CD4-positive, alpha-beta memory T cell (primary cell): ENCODE measurements at regions not wholly inside any gene's neighbourhood (a gene's known extent, or its start where the extent isn't known, plus 50 kb on each side); places are given as distances from the start of the nearest gene placed in this dataset.

Experiments
- CTCF ChIA-PET: fragments of 350-600 bp; sonication (Branson Sonifier 250); formaldehyde crosslinking; loops from one replicate; lab custom pipeline; 2021; ENCODE audit warnings: inconsistent platforms; ENCODE audit not compliant: partially characterized antibody; lab: Charles Lee
- POLR2A ChIA-PET: fragments of 350-600 bp; sonication (Branson Sonifier 250); formaldehyde crosslinking; loops from one replicate; lab custom pipeline; 2021; ENCODE audit not compliant: partially characterized antibody; lab: Charles Lee
- DNase-seq, 5 donors: peaks; one replicate each; pipeline versions ENCODE4 v3.0.0 to v3.0.0-alpha.2; 2020 to 2022; ENCODE audit warnings: mixed read lengths in 1 of 5
- H3K27ac ChIP-seq: one replicate; pipeline ENCODE4 v1.7.0; 2013; ENCODE audit warnings: low read depth, low read length
- H3K27me3 ChIP-seq: 2 replicates; pipeline ENCODE4 v1.7.0; 2013; ENCODE audit warnings: mild to moderate bottlenecking, low read length, moderate library complexity; ENCODE audit not compliant: insufficient read depth
- H3K36me3 ChIP-seq: 2 replicates; pipeline ENCODE4 v1.7.0; 2013; ENCODE audit warnings: mild to moderate bottlenecking, low read length, moderate library complexity; ENCODE audit not compliant: insufficient read depth
- H3K4me1 ChIP-seq: 2 replicates; pipeline ENCODE4 v1.7.0; 2013; ENCODE audit warnings: mild to moderate bottlenecking, low read length, moderate library complexity; ENCODE audit not compliant: insufficient read depth
- H3K4me3 ChIP-seq, 2 donors: one replicate each; pipeline ENCODE4 v1.7.0; 2013; ENCODE audit warnings: low read length in 2 of 2, mild to moderate bottlenecking in 1 of 2
- H3K9me3 ChIP-seq, 2 donors: one replicate each; pipeline ENCODE4 v1.7.0; 2013; ENCODE audit warnings: low read length in 2 of 2, control low read depth in 1 of 2; ENCODE audit not compliant: control insufficient read depth in 1 of 2
- H3K27ac Mint-ChIP-seq, 7 donors: one replicate each; pipeline ENCODE4 v1.8.0; 2020 to 2021; ENCODE audit warnings: mixed read lengths in 7 of 7, mild to moderate bottlenecking in 6 of 7, inconsistent platforms in 3 of 7, moderate library complexity in 3 of 7
- H3K27me3 Mint-ChIP-seq, 2 donors: one replicate each; pipeline ENCODE4 v1.8.0; 2020 to 2021; ENCODE audit warnings: mixed read lengths in 2 of 2
- H3K36me3 Mint-ChIP-seq, 2 donors: one replicate each; pipeline ENCODE4 v1.8.0; 2020 to 2021; ENCODE audit warnings: mixed read lengths in 2 of 2, inconsistent platforms in 1 of 2, mild to moderate bottlenecking in 1 of 2
- H3K4me1 Mint-ChIP-seq, 4 donors: one replicate each; pipeline ENCODE4 v1.8.0; 2020 to 2021; ENCODE audit warnings: mixed read lengths in 4 of 4, mild to moderate bottlenecking in 1 of 4
- H3K4me3 Mint-ChIP-seq, 8 donors: one replicate each; pipeline ENCODE4 v1.8.0; 2020 to 2021; ENCODE audit warnings: mixed read lengths in 8 of 8, mild to moderate bottlenecking in 7 of 8, moderate library complexity in 6 of 8, inconsistent platforms in 3 of 8
- H3K9me3 Mint-ChIP-seq, 8 donors: one replicate each; pipeline ENCODE4 v1.8.0; 2020 to 2021; ENCODE audit warnings: mixed read lengths in 8 of 8, mild to moderate bottlenecking in 5 of 8, inconsistent platforms in 3 of 8, moderate library complexity in 1 of 8
- intact Hi-C: fragments of 100-400 bp; cut with micrococcal nuclease; formaldehyde crosslinking; loops from one replicate; pipeline ENCODE4 v1.15.1; 2023

GRCh38 chr4:106869551-106869950, 166.6 kb downstream of the DKK2 start:
- ChIA-PET CTCF (no interaction called here), POLR2A (no interaction called here)
- H3K27ac ChIP-seq = no peak overlapping the region
- H3K4me1 ChIP-seq = no peaks in the 10 kb centered on the region
- intact Hi-C loops = no loop called here
- H3K36me3 ChIP-seq = no peaks in the 10 kb centered on the region
- Mint-ChIP-seq H3K4me3 (no peak overlapping the region), H3K36me3 (no peaks in the 10 kb centered on the region), H3K27me3 (no peaks in the 10 kb centered on the region), H3K27ac (no peak overlapping the region), H3K4me1 (no peaks in the 10 kb centered on the region), H3K9me3 (peaks cover 0 to 7% (median 1%) of the 10 kb centered on the region in 8 donors)
- H3K27me3 ChIP-seq = no peaks in the 10 kb centered on the region
- no peak for DNase-seq
- H3K4me3 ChIP-seq = no peak overlapping the region
- no peaks in the 10 kb centered on the region for H3K9me3 ChIP-seq

DNA sequence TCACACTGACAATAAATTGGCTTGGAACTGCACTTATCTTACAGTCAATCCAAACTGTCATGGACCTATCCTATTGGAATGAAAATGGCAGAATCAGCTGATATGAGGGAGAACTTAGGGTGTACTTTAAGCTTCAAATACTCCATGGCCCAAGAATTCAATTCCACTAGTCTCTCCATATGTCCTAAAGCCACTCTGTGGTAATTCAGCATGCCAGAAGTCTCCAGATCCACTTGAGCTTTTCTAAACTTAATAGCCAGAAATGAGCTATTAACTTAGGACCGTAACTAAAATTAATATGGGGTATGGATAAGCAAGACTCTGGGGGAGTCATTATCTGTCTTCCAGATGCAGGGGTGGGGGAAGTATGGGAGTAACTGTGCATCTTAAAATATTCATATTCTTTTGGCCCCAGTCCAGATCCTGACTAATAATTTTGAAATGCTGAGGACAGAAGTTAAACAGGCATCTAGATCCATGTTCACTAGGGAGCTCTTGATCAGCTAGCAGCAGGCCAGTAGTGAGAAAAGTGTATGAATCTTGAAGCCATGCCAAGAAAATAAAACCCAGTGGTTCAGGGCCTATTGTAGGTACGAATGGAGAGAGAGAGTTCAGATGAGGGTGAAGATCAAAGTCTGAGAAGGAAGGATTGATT, 167.6 kb downstream of the DKK2 start:
- Mint-ChIP-seq H3K27ac (no peak overlapping the region), H3K36me3 (no peaks in the 10 kb centered on the region), H3K27me3 (no peaks in the 10 kb centered on the region), H3K4me1 (no peaks in the 10 kb centered on the region), H3K4me3 (no peak overlapping the region), H3K9me3 (peaks cover 0 to 7% (median 1%) of the 10 kb centered on the region in 8 donors)
- POLR2A ChIA-PET = no interaction called here
- Histone ChIP-seq H3K4me3 (no peak overlapping the region), H3K9me3 (no peaks in the 10 kb centered on the region), H3K27me3 (no peaks in the 10 kb centered on the region), H3K27ac (no peak overlapping the region), H3K36me3 (no peaks in the 10 kb centered on the region), H3K4me1 (no peaks in the 10 kb centered on the region)
- CTCF ChIA-PET = no interaction called here
- no peak for DNase-seq
- intact Hi-C loops = no loop called here

- POLR2A ChIA-PET = no interaction called here
- CTCF ChIA-PET = no interaction called here
- H3K9me3 Mint-ChIP-seq = peaks cover 0 to 5% (median 0%) of the 10 kb centered on the region in 8 donors
- H3K27ac Mint-ChIP-seq = no peak overlapping the region
- H3K4me3 ChIP-seq = no peak overlapping the region
- H3K36me3 ChIP-seq = no peaks in the 10 kb centered on the region
- no peaks in the 10 kb centered on the region for H3K4me1 Mint-ChIP-seq
- no peak overlapping the region for H3K4me3 Mint-ChIP-seq
- no peaks in the 10 kb centered on the region for H3K27me3 Mint-ChIP-seq
- H3K9me3 ChIP-seq = no peaks in the 10 kb centered on the region
- no peak for DNase-seq
- no peaks in the 10 kb centered on the region for H3K27me3 ChIP-seq
- H3K27ac ChIP-seq = no peak overlapping the region
- no peaks in the 10 kb centered on the region for H3K36me3 Mint-ChIP-seq
- no peaks in the 10 kb centered on the region for H3K4me1 ChIP-seq
- intact Hi-C loops = no loop called here
These were observed 171.9 kb downstream of the DKK2 start for GRCh38 chr4:106864231-106864630.

GRCh38 chr4:106854569-106855351, 181.4 kb downstream of the DKK2 start:
- peaks cover 0 to 5% (median 0%) of the 10 kb centered on the region in 8 donors for H3K9me3 Mint-ChIP-seq
- CTCF ChIA-PET = no interaction called here
- no peaks in the 10 kb centered on the region for H3K36me3 Mint-ChIP-seq
- H3K9me3 ChIP-seq = no peaks in the 10 kb centered on the region
- no peak overlapping the region for H3K27ac Mint-ChIP-seq
- no peak for DNase-seq
- no peaks in the 10 kb centered on the region for H3K4me1 ChIP-seq
- no peaks in the 10 kb centered on the region for H3K27me3 Mint-ChIP-seq
- no peak overlapping the region for H3K27ac ChIP-seq
- H3K27me3 ChIP-seq = no peaks in the 10 kb centered on the region
- H3K36me3 ChIP-seq = no peaks in the 10 kb centered on the region
- POLR2A ChIA-PET = no interaction called here
- intact Hi-C loops = no loop called here
- no peak overlapping the region for H3K4me3 Mint-ChIP-seq
- H3K4me3 ChIP-seq = no peak overlapping the region
- H3K4me1 Mint-ChIP-seq = no peaks in the 10 kb centered on the region

GRCh38 chr4:106852426-106852825, 183.7 kb downstream of the DKK2 start:
- intact Hi-C loops = no loop called here
- ChIA-PET CTCF (no interaction called here), POLR2A (no interaction called here)
- Histone ChIP-seq H3K36me3 (no peaks in the 10 kb centered on the region), H3K4me1 (no peaks in the 10 kb centered on the region), H3K27ac (no peak overlapping the region), H3K4me3 (no peak overlapping the region), H3K9me3 (no peaks in the 10 kb centered on the region), H3K27me3 (no peaks in the 10 kb centered on the region)
- no peak for DNase-seq
- H3K27me3 Mint-ChIP-seq = peaks cover 0 to 1% of the 10 kb centered on the region in 2 donors
- H3K27ac Mint-ChIP-seq = no peak overlapping the region
- peaks cover 0 to 8% (median 0%) of the 10 kb centered on the region in 8 donors for H3K9me3 Mint-ChIP-seq
- no peak overlapping the region for H3K4me3 Mint-ChIP-seq
- H3K4me1 Mint-ChIP-seq = no peaks in the 10 kb centered on the region
- H3K36me3 Mint-ChIP-seq = no peaks in the 10 kb centered on the region

- DNase-seq = no peak
- no peaks in the 10 kb centered on the region for H3K36me3 ChIP-seq
- Mint-ChIP-seq H3K27me3 (peaks cover 0 to 1% of the 10 kb centered on the region in 2 donors), H3K27ac (no peak overlapping the region), H3K4me3 (no peak overlapping the region), H3K9me3 (peaks cover 0 to 8% (median 0%) of the 10 kb centered on the region in 8 donors), H3K4me1 (no peaks in the 10 kb centered on the region), H3K36me3 (no peaks in the 10 kb centered on the region)
- no peaks in the 10 kb centered on the region for H3K4me1 ChIP-seq
- no peak overlapping the region for H3K4me3 ChIP-seq
- ChIA-PET POLR2A (no interaction called here), CTCF (no interaction called here)
- H3K27ac ChIP-seq = no peak overlapping the region
- intact Hi-C loops = no loop called here
- H3K27me3 ChIP-seq = no peaks in the 10 kb centered on the region
- no peaks in the 10 kb centered on the region for H3K9me3 ChIP-seq
These were observed 184.4 kb downstream of the DKK2 start for GRCh38 chr4:106851726-106852125.

- no peaks in the 10 kb centered on the region for H3K9me3 ChIP-seq
- Mint-ChIP-seq H3K4me3 (no peak overlapping the region), H3K27me3 (peaks cover 0 to 1% of the 10 kb centered on the region in 2 donors), H3K36me3 (no peaks in the 10 kb centered on the region), H3K4me1 (no peaks in the 10 kb centered on the region), H3K9me3 (peaks cover 0 to 8% (median 0%) of the 10 kb centered on the region in 8 donors), H3K27ac (no peak overlapping the region)
- H3K36me3 ChIP-seq = no peaks in the 10 kb centered on the region
- ChIA-PET CTCF (no interaction called here), POLR2A (no interaction called here)
- H3K27me3 ChIP-seq = no peaks in the 10 kb centered on the region
- intact Hi-C loops = no loop called here
- no peaks in the 10 kb centered on the region for H3K4me1 ChIP-seq
- no peak for DNase-seq
- no peak overlapping the region for H3K27ac ChIP-seq
- no peak overlapping the region for H3K4me3 ChIP-seq
These were observed 185.4 kb downstream of the DKK2 start for GRCh38 chr4:106850691-106851090.
